ENCODE measurements at regions not wholly inside any gene's neighbourhood (a gene's known extent, or its start where the extent isn't known, plus 50 kb on each side); places are given as distances from the start of the nearest gene placed in this dataset.

DNA sequence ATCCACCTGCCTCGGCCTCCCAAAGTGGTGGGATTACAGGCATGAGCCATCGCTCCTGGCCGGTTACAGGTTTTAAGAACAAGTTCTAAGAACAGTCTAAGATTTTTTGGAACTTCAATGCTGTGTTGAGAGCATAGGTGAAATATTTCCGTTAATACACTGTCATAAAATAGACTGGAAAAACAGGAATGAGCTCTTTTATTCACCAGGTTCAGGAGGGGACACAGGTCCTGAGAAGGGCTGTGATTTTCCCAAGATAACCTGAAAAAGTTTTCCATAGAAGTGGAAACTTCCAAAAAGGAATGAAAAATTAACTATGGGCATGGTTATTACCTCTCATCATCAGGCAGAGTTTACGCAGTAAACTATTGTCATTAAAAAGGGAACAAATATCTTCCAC is 97.6 kb upstream of the TMEM178A start:
- ATAC-seq = no peak
- Histone ChIP-seq H3K36me3 (ENCODE audit: control insufficient read depth, insufficient read depth, low read length) (no peaks in the 10 kb centered on the region), H3K9me3 (ENCODE audit: control insufficient read depth, insufficient read depth, low read depth, low read length) (no peaks in the 10 kb centered on the region; the same call in 1 of the 2 replicates), H3K27ac (ENCODE audit: low read length) (no peak overlapping the region), H3K27me3 (ENCODE audit: control insufficient read depth, insufficient read depth, low read length) (no peaks in the 10 kb centered on the region), H3K4me1 (ENCODE audit: control insufficient read depth, insufficient read depth, low read length) (no peaks in the 10 kb centered on the region), H3K4me3 (ENCODE audit: low read depth in 2 of 2, low read length in 2 of 2) (no peak overlapping the region)
- in situ Hi-C loops (cut with HindIII; ENCODE audit: low pct_unique_long_range_greater_than_20kb, low sequenced_read_pairs) (no loop called here), intact Hi-C loops (cut with micrococcal nuclease; ENCODE audit: unreplicated experiment) (no loop called here)
- ChIA-PET CTCF (no interaction called here), POLR2A (interaction anchor here (0.5 kb wide), 1 partner anchor 252 kb away, joined by 3 read pairs; no protein-coding TSS in a partner anchor)
- TF ChIP-seq TCF7L2 (IDR thresholded peaks at IDR 0.05; ENCODE audit: low read depth, low read length) (no peak), POLR2AphosphoS5 (IDR thresholded peaks at IDR 0.05; ENCODE audit: low read depth, low read length) (no peak), SIN3A (IDR thresholded peaks at IDR 0.05; ENCODE audit: borderline replicate concordance, insufficient read depth, low read depth, low read length) (no peak)
- TF ChIP-seq, protein P1, sequence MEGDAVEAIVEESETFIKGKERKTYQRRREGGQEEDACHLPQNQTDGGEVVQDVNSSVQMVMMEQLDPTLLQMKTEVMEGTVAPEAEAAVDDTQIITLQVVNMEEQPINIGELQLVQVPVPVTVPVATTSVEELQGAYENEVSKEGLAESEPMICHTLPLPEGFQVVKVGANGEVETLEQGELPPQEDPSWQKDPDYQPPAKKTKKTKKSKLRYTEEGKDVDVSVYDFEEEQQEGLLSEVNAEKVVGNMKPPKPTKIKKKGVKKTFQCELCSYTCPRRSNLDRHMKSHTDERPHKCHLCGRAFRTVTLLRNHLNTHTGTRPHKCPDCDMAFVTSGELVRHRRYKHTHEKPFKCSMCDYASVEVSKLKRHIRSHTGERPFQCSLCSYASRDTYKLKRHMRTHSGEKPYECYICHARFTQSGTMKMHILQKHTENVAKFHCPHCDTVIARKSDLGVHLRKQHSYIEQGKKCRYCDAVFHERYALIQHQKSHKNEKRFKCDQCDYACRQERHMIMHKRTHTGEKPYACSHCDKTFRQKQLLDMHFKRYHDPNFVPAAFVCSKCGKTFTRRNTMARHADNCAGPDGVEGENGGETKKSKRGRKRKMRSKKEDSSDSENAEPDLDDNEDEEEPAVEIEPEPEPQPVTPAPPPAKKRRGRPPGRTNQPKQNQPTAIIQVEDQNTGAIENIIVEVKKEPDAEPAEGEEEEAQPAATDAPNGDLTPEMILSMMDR (IDR thresholded peaks at IDR 0.05) = no peak
- TF ChIP-seq, protein P2, sequence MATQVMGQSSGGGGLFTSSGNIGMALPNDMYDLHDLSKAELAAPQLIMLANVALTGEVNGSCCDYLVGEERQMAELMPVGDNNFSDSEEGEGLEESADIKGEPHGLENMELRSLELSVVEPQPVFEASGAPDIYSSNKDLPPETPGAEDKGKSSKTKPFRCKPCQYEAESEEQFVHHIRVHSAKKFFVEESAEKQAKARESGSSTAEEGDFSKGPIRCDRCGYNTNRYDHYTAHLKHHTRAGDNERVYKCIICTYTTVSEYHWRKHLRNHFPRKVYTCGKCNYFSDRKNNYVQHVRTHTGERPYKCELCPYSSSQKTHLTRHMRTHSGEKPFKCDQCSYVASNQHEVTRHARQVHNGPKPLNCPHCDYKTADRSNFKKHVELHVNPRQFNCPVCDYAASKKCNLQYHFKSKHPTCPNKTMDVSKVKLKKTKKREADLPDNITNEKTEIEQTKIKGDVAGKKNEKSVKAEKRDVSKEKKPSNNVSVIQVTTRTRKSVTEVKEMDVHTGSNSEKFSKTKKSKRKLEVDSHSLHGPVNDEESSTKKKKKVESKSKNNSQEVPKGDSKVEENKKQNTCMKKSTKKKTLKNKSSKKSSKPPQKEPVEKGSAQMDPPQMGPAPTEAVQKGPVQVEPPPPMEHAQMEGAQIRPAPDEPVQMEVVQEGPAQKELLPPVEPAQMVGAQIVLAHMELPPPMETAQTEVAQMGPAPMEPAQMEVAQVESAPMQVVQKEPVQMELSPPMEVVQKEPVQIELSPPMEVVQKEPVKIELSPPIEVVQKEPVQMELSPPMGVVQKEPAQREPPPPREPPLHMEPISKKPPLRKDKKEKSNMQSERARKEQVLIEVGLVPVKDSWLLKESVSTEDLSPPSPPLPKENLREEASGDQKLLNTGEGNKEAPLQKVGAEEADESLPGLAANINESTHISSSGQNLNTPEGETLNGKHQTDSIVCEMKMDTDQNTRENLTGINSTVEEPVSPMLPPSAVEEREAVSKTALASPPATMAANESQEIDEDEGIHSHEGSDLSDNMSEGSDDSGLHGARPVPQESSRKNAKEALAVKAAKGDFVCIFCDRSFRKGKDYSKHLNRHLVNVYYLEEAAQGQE (IDR thresholded peaks at IDR 0.05; ENCODE audit: insufficient read depth in 1 of 2, low read depth in 2 of 2, low read length in 1 of 2) = no peak
- no peak for DNase-seq (ENCODE audit: low read depth, low spot score)
- no TSS peak for BruUV-seq (replicated peaks)

DNA sequence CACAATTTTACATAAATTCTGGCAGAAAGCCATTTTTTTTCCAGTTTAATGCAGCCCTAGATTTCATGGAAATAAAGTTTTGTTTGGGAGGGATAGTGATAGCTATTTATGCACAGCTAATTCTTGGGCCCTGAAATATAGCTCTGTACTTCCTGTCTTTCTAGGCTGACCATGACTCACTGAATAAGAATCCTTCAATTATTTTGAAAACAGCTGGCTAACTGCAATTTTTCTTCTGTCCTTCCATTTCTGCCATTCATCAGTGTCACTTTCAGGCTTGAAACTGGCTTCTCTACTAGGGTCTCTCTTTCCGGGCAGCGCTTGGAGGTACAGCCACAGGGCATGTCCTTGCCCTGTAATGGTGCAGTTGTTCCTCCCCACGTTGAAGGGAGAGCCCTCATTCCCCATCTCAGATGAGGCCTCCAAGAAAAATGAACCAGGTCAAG is 97.1 kb upstream of the TMEM178A start:
- no peak for ATAC-seq

More for the DNA sequence above, 97.1 kb upstream of the TMEM178A start:
- in situ Hi-C loops (cut with HindIII; ENCODE audit: low pct_unique_long_range_greater_than_20kb, low sequenced_read_pairs) (no loop called here), intact Hi-C loops (cut with micrococcal nuclease; ENCODE audit: unreplicated experiment) (no loop called here)
- Histone ChIP-seq H3K9me3 (ENCODE audit: control insufficient read depth, insufficient read depth, low read depth, low read length) (no peaks in the 10 kb centered on the region; the same call in 1 of the 2 replicates), H3K27me3 (ENCODE audit: control insufficient read depth, insufficient read depth, low read length) (no peaks in the 10 kb centered on the region), H3K4me1 (ENCODE audit: control insufficient read depth, insufficient read depth, low read length) (no peaks in the 10 kb centered on the region), H3K36me3 (ENCODE audit: control insufficient read depth, insufficient read depth, low read length) (no peaks in the 10 kb centered on the region), H3K27ac (ENCODE audit: low read length) (no peak overlapping the region), H3K4me3 (ENCODE audit: low read depth in 2 of 2, low read length in 2 of 2) (no peak overlapping the region)
- no peak for DNase-seq (ENCODE audit: low read depth, low spot score)
- TF ChIP-seq, protein P2 (IDR thresholded peaks at IDR 0.05; ENCODE audit: insufficient read depth in 1 of 2, low read depth in 2 of 2, low read length in 1 of 2) = no peak
- TF ChIP-seq, protein P1 (IDR thresholded peaks at IDR 0.05) = no peak
- TF ChIP-seq TCF7L2 (IDR thresholded peaks at IDR 0.05; ENCODE audit: low read depth, low read length) (no peak), POLR2AphosphoS5 (IDR thresholded peaks at IDR 0.05; ENCODE audit: low read depth, low read length) (no peak), SIN3A (IDR thresholded peaks at IDR 0.05; ENCODE audit: borderline replicate concordance, insufficient read depth, low read depth, low read length) (no peak)
- CTCF ChIA-PET = no interaction called here
- POLR2A ChIA-PET = interaction anchor here (0.5 kb wide), 1 partner anchor 252 kb away, joined by 3 read pairs; no protein-coding TSS in a partner anchor
- no TSS peak for BruUV-seq (replicated peaks)

All from Panc1 (cell line).